Suppressor macrophage (primary cell): ENCODE measurements at regions not wholly inside any gene's neighbourhood (a gene's known extent, or its start where the extent isn't known, plus 50 kb on each side); places are given as distances from the start of the nearest gene placed in this dataset.

ENCODE experiments used
- DNase-seq, 4 experiments: peaks; one replicate each; pipeline ENCODE4 v3.0.0-alpha.2; 2020 to 2022

DNA sequence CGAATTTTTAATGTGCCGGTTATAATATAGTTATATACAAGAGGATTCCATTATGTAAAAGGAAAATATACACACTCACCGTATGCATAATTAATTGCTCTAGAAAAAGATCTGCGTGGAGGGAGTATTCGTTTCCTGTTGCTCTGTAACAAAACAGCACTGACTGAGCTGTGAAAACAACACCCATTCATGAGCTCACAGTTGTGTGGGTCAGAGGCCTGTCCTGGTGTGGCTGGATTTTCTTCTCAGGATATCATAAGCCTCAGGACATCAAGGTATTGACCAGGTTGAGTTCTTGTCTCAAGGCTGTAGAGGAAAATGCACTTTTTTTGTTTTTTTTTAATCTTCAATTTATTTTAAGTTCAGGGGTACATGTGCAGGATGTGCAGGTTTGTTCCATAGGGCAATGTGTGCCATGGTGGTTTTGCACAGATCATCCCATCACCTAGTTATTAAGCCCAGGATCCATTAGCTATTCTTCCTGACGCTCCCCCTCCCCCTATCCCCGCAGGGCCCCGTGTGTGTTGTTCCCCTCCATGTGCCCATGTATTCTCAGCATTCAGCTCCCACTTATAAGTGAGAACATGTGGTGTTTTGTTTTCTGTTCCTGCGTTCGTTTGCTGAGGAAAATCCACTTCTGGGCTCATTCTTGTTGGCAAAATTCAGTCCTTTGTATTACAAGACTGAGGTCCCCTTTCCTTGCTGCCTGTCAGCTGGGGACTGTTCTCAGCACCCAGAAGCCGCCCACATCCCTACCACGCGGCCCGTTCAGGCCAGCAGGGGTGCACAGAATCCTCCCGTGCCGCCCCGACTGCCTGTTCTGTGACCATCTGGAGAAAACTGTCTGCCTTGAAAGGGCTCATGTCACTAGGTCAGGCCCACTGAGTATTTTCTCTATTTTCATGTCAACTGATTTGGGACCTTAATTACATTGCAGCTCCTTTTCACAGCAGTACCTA, 87.4 kb upstream of the ERRFI1 start:
- no peak for DNase-seq

DNA sequence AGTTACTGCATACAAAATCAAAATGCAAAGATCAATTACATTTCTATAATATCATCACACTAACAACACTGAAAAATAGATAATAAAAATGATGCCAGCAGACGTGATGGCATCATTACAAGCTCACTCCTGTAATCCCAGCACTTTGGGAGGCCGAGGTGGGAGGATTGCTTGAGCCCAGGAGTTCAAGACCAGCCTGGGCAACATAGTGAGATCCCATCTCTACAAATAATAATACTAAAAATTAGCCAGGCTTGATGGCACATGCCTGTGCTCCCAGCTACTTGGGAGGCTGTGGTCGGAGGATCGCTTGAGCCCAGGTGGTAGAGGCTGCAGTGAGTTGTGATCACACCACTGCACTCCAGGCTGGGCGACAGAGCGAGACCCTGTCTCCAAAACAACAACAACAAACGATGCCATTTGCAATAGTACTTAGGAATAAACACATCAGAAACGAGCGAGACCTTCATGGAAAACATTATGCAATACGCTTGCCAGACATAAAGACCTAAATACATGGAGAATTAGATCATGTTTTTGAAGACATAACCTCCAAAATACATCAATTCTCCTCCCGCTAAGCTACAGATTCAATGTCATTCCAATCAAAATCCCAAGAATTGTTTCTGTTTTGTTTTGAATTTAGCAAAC, 86.6 kb upstream of the ERRFI1 start:
- DNase-seq, result no peak

DNA sequence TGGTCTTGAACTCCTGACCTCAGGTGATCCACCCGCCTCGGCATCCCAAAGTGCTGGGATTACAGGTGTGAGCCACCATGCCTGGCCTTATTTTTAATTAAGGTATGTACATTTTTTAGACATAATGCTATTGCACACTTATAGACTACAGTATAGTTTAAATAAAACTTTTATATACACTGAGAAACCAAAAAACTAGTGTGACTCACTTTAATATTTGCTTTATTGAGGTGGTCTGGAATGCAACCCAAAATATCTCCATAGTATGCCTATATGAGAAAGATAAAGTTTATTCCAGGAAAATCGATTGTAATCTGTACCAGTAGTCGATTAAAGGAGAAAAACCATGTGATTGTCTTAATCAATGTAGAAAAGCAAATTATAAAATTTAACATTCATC, 85.5 kb upstream of the ERRFI1 start:
- no peak for DNase-seq

DNA sequence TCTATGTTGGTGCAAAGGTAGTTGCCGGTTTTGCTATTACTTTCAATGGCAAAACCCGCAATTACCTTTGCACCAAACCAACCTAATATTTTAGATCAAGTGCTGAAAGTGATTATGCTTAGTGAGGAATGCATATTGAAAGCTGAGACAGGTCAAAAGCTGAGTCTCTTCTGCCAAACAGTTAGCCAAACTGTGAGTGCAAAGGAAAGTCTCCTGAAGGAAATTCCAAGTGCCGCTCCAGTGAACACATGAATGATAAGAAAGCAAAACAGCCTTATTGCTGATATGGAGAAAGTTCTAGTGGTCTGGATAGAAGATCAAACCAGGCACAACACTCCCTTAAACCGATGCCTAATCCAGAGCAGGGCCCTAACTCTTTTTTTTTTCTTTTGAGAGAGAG, 83.1 kb upstream of the ERRFI1 start:
- no peak for DNase-seq

DNA sequence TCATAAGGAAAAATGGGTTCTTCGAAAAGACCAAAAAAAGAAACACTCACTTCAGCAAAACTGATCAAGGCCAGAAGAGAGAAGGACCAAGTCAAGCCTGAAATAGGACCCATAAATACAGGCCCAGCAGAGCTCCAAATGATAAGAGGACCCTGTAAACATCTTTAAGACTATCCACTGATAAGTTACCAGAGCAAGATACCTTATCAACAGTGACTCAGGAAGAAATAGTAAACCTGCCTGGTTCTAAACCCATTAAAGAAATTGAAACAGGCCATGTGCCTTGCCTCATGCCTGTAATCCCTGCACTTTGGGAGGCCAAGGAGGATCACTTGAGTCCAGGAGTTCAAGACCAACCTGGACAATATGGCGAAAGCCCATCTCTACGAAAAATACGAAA, 81.8 kb upstream of the ERRFI1 start:
- no peak for DNase-seq

DNA sequence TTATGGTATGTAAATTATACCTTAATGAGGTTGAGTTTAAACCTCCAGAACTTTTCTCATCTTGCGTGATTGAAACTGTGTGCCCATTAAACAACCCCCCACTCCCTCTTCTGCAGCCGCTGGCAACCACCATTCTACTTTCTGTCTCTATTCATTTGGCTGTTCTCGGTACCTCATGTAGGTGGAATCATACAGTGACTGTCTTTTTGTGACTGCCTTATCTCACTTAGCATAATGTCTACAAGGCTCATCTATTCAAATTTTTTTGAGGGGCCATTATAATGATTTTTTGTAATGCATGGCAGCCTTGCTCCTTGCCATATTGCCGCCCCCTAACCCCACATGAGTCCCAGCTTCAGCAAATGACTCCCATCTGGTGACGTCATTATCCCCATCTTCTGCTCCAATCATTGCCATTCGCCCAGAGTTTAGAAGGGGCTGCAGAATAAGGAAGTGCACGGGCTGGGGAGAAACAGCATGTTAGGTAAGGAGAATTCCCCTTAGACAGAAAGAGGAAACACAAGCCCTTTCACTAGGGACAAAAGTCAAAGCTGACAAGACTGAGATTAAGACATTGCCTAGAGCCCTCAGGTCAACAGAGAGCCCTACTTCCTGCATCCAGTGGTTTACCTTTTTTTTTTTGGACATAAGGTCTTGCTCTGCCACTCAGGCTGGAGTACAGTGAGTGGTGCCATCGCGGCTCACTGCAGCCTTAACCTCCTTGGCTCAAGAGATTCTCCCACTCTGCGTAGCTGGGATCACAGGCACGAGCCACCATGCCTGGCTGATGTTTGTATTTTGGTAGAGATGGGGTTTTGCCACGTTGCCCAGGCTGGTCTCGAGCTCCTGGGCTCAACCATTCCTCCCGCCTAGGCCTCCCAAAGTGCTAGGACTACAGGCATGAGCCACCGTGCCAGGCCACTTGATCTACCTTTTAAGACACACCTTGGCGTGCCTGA, 78.4 kb upstream of the ERRFI1 start:
- peak; percentile 80 to 93 (median 88) for DNase-seq

DNA sequence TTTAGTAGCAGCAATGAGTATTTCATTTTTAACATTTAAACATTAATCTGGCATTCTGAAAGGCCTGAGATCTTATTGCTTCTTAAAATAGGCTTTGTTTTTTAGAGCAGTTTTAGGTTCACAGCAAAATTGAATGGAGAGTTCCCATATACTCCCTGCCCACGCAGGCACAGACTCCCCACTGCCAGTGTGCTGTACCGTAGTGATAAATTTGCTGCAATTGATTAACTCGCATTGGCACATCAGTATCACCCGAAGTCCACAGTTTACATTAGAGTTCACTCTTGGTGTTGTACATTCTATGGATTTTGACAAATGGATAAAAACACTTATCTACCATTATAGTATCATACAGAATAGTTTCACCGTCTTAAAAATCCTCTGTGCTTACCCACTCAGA, 71.8 kb upstream of the ERRFI1 start:
- DNase-seq, result no peak

DNA sequence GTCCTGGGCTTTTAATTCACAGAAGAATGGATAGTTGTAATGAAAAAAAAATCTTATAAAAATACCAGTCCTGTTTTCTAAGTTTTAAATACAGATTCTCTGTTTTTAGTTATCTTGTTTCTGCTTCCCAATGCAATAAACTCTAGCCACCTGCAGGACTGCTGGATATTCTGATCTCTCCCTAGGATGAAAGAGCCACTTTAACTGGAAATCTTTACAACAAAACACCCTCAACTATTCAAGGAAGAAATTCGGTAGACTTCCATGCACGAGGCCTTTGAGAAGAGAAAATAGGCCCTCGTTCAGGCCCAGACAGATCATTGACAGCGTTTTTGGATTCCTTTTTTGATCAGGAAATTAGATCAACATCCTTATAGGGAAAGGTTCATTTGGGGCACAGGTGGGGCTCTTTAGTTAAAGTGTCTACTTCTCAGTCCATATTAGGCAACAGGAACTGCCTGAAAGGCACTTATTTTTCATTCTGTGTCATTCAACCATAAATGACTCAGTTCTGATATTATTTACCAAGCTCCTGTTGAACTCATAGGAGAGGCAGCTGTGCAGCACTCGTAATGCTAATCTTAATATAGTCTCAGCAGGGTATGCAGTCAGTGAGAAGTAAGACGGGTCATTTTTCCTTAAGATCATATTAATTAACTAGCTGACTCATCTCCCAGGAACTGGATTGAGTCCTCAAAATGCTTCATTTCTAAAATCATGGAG, 71.1 kb upstream of the ERRFI1 start:
- DNase-seq, result peak; percentile 54 to 88 (median 70)

DNA sequence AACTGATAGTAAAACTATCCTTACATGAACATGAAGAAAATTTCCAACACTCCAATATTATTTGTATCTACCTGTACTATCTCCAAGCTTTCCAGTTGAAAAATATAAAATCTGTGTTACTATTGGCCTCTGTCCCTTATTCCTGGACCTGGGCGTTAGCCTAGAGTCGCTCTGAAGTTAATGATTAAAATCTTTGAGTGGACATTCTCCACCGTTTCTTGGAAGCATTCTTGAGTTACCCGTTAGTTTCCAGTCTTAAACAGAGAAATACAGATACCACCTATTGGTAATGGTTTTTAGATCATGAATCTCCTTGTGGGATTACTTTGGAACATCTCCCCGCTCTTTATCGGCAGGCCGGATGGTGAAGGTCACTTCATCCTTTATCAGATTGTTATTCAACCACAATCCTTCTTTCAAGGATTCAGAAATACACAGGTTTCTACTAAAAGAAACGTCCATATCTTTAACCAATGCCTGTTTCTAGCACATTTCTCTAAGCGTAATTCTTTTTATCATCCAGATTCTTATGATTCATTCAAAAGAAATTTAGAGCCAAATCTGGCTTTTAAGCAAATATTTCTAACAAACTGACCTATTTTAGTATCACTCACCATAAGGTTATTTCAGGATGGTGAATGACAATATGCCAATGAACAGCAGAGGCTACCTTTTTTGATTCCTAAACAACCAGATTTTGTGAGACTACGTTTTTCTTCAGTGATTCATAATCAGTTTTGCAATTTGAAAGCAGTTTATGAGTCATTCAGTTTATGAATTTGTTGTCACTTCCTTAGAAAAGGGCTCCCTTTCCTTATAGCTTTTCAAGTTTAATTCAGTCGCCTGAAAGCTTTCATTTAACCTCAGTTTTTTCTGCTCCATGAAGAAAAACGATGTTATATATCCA, 70.2 kb upstream of the ERRFI1 start:
- peak; percentile 18 to 81 (median 50) for DNase-seq

DNA sequence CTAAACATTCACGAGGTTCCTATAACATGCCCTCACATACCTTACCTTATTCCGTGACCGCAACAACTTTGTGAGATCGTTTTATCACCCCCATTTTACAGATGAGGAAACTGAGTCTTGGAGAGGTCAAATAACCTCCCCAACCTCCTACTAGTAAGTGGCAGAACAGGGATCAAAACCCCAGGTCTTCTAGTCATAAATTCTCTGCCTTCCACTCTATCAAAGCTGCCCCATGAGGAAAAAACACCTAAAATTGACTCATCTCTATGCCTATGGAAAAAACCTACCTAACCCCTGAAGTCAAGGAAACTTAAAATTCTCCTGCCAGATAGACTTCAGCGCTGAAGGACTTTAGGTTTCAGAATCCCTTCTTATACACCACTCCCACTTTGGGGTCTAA, 69.5 kb upstream of the ERRFI1 start:
- DNase-seq, result no peak

DNA sequence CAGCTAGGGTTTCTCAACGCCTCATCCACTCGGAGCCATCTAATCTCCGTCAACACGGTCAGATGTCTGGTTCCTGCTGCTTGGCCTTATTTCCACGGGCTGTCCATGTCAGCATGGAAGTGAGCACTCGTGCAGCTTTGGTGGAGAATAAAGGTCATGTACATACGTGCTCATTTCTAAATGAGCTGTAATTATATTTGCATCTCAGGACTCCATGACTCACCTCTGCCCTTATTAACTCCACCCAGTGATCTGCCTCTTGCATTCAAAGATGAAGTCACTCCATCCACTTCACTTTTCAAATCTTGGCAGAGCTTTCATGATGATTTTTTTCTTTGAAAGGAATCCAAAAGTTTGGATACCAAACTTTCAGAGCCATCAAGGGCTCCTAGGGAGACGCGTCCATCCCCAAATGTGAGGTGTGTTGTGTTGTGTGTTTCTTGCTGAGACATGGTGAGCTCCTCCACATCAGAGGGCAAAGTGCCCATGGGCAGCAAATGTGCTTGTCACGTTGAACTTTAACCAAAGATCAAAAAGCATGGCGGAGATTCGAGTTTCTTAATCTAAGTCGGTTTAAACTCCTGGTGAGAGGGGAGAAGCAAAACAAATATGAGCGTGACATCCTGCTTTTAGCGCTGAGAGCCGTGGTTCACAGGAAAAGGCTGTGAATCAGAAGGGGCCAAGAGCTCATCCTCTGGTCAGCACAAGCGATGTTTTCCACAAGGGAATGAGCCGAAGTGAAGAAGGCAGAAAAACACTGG, 68.6 kb upstream of the ERRFI1 start:
- DNase-seq, result peak; percentile 32 to 64 (median 41)

DNA sequence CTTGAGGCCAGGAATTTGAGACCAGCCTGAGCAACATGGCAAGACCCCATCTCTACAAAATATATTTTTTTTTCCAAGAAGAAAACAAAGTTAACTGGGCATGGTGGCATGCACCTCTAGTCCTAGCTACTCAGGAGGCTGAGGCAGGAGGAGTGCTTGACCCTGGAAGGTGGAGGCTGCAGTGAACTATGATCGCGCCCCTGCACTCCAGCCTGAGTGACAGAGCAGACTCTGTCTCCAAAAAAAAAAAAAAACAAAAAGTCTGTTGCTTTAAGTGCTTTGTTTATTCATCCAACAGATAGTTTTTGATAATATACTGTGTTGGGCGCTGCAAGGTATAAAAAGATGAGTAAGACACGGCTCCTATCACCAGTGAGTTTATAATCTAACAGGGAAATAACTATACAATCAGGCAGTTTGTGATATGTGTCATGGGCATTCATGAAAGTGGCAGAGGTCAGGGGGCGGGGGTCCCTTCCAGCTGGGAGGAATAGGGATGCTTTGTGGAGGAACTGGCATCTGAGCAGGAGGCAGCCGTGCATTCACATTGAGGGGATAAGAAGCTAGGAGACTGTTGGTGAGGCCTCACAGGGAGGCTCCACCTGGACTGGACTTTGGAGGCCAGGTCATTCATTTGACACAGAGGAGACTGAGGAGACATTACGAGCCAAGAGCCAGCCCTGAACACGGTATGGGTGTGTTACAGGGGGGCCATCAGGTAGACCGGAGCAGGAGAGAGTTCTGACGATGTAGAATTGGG, 67.3 kb upstream of the ERRFI1 start:
- DNase-seq, result no peak

DNA sequence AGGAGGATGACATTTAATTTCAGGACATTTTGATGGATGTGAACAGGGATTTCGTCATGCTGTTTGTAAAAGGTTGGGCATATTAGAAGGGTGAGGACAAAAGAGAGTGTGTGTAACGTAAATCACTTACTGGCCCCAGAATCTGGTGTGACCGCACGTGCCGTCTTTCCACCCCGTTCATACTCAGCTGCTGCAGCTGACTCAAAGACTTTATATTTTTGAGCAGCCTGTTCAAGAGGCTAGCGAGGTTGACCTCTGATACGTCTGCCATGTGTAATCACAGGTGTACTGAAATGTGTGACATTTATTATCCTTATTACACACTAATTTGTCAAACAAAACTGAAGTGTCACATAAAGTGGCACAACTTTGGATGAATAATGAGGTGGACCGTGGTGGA, 66.5 kb upstream of the ERRFI1 start:
- no peak for DNase-seq

DNA sequence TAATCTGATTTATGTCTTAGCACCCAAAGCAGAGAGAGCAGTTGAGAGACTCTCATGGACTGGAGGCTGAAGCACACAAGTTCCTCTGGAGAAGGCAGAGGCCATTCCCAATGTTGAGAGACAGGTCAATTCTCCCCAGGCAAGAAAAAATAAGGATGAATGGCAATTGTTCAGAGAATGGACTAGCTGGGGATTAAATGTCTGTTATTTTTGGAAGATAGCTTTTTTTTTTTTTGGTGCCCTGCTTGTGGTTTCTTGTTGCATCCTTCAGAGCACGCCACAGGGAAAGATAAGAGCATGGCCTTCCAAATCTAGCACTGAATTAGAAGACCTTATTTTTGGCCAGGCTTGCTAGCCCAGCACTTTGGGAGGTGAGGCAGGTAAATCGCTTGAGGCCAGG, 65.6 kb upstream of the ERRFI1 start:
- DNase-seq, result no peak

DNA sequence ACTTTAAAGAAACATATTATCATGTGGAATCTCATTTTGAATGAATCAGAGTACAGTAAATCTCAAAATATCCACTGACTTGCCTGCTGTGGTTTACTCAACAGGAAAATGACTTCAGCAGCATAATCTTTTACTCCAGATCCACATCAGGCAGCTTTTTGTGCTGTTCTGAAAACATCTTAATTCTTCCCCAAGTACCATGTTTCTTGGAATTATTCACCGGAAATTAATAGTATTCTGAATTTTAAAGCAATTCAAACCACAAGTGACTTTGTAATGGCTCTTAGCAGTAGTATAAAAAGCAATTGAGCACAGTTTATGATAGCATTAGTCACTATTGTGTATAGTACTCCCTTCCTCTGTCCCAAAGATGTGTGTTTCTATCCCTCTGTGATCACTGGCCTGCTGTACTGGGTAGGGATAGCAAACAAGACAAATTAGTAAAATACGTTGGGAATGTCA, 64.2 kb upstream of the ERRFI1 start:
- peak in 2 of 4 experiments; percentile 42 to 49 for DNase-seq

DNA sequence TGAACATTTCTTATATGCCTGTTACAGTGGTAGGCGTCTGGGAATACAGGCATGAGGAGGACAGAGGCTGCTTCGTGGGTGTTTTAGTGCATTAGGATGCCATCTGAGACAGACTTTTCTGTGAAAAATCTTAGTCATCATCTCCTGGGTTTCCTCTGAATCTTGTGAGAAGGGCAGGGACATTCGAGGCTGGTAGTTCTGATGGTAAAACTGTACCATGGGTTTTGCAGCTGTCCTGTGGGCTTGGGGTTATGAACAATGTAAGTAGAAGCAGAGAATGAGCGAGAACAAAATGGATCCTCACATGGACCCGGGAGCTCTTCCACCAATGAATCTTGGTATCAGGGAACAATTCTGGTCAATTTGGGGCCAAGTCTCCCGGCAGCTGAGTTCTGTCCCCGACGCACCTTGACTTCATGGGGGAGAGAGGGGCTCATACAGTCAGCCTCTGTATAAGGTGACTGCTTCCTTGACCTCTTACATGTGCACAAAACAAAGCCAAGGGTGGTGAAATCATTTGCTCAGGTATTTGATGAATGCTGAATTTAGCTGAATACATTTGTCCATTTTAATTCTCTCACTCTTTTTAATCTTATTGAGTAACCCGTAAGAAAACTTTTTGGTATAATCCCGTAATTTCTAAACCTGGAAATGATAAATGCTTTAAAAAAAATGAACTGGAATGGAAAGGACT, 63.6 kb upstream of the ERRFI1 start:
- DNase-seq, result peak in 3 of 4 experiments; percentile 40 to 56 (median 45)

DNA sequence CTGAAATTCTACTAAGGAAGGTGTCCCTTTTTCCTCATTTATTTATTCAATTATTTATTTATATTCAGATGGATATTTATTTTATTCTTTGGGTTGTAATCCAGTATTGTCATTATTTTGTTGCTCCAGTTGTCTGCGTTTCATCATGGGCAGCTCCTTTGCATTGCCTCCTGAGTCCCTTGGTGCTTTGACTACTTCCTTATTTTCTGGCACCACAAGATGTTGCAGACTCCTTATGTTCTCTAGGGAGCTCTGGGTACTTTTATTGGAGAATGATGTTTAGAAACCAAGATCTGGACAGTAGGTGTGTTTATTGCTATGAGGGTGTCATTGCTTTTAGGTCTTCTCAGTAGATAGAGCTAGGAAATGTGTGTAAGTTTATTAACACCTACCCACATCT, 59.9 kb upstream of the ERRFI1 start:
- DNase-seq, result peak; percentile 42 to 76 (median 65)

DNA sequence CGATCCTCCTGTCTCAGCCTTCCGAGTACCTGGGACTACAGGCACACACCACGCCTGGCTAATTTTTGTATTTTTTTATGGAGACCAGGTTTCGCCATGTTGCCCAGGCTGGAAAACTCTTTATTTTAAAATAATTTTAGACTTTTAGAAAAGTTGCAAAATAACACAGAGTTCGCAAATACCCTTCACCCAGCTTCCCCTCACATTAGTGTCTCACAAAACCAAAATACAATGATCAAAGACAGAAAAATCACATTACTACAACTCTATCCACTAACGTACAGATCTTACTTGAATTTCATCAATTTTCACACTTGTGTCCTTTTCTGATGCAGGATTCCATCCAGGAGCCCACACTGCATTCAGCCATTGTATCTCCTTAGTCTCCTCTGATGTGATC, 58.8 kb upstream of the ERRFI1 start:
- no peak for DNase-seq
